GM21529 (cell line): ENCODE measurements at regions not wholly inside any gene's neighbourhood (a gene's known extent, or its start where the extent isn't known, plus 50 kb on each side); places are given as distances from the start of the nearest gene placed in this dataset.
"Not testable (repeated sequence)": the region's sequence is repeated elsewhere in the genome, so short reads cannot be mapped to it uniquely, and the experiment has no call there.

ENCODE experiments used
- ATAC-seq: cut with Tn5 transposase; IDR thresholded peaks from one replicate; pipeline ENCODE4 v1.9.1; 2021; ENCODE audit not compliant: unreplicated experiment

DNA sequence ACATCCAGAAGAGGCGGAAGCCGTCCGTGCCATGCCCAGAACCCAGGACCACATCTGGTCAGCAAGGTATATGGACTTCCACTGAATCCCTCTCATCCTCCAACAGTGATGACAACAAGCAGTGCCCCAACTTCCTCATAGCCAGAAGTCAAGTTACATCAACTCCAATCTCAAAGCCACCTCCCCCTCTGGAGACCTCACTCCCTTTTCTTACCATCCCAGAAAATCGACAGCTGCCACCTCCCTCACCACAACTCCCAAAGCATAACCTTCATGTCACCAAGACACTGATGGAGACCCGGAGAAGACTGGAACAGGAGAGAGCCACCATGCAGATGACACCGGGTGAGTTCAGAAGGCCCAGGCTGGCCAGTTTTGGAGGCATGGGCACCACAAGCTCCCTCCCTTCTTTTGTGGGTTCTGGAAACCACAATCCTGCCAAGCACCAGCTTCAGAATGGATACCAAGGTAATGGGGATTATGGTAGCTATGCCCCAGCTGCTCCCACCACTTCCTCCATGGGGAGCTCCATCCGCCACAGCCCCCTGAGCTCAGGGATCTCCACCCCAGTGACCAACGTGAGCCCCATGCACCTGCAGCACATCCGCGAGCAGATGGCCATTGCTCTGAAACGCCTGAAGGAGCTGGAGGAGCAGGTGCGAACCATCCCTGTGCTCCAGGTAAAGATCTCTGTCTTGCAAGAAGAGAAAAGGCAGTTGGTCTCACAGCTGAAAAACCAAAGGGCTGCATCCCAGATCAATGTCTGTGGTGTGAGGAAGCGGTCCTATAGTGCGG lies 130.3 kb upstream of the DMRT1 start:
- no peak for ATAC-seq

DNA sequence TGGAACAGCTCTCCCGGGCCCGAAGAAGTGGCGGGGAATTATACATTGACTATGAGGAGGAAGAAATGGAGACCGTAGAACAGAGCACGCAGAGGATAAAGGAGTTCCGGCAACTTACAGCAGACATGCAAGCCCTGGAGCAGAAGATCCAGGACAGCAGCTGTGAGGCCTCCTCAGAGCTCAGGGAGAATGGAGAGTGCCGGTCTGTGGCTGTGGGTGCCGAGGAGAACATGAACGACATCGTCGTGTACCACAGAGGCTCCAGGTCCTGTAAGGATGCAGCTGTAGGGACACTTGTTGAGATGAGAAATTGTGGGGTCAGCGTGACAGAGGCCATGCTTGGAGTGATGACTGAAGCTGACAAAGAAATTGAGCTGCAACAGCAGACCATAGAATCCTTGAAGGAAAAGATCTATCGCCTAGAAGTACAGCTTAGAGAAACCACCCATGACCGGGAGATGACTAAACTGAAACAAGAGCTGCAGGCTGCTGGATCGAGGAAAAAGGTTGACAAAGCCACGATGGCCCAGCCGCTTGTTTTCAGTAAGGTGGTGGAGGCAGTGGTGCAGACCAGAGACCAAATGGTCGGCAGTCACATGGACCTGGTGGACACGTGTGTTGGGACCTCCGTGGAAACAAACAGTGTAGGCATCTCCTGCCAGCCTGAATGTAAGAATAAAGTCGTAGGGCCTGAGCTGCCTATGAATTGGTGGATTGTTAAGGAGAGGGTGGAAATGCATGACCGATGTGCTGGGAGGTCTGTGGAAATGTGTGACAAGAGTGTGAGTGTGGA lies 129.5 kb upstream of the DMRT1 start:
- ATAC-seq, result no peak

DNA sequence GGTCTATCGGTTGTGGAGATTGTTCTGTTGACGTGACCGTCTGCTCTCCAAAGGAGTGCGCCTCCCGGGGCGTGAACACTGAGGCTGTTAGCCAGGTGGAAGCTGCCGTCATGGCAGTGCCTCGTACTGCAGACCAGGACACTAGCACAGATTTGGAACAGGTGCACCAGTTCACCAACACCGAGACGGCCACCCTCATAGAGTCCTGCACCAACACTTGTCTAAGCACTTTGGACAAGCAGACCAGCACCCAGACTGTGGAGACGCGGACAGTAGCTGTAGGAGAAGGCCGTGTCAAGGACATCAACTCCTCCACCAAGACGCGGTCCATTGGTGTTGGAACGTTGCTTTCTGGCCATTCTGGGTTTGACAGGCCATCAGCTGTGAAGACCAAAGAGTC lies 128.9 kb upstream of the DMRT1 start:
- no peak for ATAC-seq

GRCh38 chr9:713091-713490 lies 128.4 kb upstream of the DMRT1 start:
- no peak for ATAC-seq

DNA sequence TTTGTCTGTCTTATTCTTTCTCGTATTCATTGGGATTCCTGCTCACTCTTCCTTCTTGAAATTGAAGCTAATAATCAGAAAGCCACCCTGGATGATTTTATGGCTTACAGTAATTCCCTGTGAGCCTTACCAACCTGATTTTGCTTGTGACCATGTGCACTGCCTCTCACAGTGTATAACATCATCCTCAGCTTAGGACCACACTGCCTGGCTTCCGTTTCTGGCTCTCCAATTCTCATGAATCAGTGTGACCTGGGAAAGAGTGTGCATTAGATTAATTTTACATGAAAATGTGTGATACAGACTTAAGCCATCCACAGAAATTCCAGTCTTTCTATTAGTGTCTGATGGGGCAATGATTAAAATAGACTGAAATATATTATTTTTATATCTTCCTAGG lies 126.8 kb upstream of the DMRT1 start:
- no peak for ATAC-seq

- no peak for ATAC-seq
These were observed 126.2 kb upstream of the DMRT1 start for GRCh38 chr9:715300-715699.

GRCh38 chr9:715743-716400 lies 125.6 kb upstream of the DMRT1 start:
- ATAC-seq, result no peak

DNA sequence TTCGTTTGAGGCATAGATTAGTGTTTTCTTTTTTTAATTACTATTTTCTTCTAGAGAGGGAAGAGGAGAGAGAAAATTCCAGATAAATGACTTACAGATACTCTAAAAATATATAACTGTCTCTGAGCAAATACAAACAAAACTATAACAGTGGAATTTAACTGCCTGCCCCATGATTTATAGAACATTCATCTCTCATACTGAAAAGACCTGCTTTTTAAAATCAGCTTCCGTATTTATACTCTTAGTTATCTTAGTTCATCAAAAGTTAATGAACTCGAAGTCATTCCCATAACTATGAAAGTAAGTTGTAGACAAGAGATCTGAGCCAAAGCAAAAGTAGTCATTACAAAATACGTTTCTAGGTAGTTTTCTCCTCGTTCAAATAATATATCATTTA lies 123.8 kb upstream of the DMRT1 start:
- ATAC-seq, result no peak

GRCh38 chr9:720239-720881 lies 121.1 kb upstream of the DMRT1 start:
- ATAC-seq, result no peak

- no peak for ATAC-seq
These were observed 119.0 kb upstream of the DMRT1 start for GRCh38 chr9:722388-722980.

DNA sequence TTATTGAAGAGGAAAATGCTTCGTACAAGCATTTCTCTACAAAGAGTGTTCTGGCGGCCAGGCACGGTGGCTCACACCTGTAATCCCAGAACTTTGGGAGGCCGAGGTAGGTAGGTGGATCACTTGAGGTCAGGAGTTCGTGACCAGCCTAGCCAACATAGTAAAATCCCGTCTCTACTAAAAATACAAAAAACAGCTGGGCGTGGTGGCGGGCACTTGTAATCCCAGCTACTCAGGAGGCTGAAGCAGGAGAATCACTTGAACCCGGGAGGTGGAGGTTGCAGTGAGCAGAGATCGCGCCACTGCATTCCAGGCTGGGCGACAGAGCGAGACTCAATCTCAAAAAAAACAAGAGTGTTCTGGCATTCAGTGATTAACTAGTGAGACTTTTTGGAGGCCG lies 117.0 kb upstream of the DMRT1 start:
- ATAC-seq, result not testable (repeated sequence)

DNA sequence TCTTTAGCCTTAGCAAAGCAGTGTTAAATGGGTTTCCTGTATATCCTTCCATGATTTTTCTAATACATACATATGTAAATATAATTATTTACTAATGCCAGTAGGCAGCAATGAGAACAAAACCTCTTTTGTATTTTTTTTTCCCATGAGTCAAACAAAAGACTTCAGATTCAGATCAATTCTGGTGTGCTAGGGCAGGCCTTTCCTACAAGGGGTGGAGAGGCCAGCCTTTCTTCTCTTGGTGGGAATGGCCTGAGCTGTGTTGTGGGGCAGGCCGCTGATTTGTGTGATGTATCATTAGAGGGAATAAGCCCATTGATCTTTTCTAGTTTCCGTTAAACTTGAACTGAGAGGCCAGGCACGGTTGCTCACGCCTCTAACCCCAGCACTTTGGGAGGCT lies 115.5 kb upstream of the DMRT1 start:
- ATAC-seq, result no peak

DNA sequence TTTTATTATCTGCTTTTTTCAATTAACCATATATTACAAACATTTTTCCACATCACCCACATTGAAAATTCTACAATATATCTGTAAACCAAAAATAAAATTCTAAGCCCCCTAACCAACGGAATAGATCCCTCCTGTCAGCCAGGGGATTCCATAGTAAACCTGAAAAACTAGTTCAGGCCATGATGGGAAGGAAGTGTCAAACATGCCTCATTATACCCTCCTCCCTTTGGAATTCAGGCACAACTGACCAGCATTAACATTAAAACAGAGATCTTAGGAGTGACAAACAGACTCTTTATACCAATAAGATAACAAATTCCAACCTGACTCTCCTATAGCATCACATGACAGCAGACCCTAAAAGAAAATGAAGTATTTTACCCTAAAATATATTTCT lies 113.7 kb upstream of the DMRT1 start:
- no peak for ATAC-seq

DNA sequence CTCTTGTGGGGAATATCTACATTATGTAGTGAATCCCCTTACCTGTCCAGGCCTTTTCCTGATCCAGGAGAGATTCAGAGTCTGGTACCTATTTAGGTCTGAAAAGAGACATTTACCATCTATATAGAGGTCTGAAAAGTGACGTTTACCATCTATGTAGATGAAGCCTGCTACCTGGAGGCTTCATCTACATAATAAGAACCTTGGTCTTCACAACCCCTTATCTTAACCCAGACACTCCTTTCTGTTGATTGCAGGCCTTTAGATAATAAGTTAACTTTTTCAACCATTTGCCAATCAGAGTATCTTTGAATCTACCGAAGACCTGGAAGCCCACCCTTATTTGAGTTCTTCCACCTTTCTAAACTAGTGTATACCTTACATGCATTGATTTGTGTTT lies 113.0 kb upstream of the DMRT1 start:
- ATAC-seq, result no peak

GRCh38 chr9:731474-731873 lies 110.0 kb upstream of the DMRT1 start:
- no peak for ATAC-seq

DNA sequence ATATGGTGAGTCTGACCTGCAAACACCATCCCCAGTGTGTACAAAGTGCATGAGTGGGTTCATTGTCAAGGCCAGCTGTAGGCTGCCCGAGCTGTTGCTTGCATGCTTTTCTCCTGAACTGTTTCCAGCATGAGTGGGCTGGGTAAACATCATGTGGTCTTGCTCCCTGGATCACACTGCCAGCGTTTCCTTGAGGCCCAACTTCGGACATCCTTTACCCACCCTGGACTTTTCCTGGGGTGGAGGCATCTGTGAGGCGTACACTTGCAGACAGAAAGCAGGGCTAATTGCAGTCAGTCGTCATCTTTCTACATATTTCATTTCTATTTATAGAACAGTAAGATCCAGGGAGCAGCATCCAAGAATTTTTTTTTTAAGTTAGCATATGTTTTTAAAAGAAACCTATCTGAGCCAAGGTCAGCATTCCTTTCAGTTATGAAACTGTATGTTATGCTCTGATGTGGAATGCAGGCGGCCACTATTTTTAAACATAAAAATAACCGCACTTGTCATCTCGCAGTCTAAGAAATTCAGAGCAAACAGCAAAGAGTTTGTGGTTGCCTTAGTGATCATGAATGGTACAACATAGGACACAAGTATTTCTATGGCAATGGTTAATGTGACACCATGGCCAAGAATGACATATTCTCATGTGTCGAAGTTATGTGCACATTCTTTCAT lies 106.5 kb upstream of the DMRT1 start:
- no peak for ATAC-seq

GRCh38 chr9:737400-738120 lies 103.9 kb upstream of the DMRT1 start:
- no peak for ATAC-seq

DNA sequence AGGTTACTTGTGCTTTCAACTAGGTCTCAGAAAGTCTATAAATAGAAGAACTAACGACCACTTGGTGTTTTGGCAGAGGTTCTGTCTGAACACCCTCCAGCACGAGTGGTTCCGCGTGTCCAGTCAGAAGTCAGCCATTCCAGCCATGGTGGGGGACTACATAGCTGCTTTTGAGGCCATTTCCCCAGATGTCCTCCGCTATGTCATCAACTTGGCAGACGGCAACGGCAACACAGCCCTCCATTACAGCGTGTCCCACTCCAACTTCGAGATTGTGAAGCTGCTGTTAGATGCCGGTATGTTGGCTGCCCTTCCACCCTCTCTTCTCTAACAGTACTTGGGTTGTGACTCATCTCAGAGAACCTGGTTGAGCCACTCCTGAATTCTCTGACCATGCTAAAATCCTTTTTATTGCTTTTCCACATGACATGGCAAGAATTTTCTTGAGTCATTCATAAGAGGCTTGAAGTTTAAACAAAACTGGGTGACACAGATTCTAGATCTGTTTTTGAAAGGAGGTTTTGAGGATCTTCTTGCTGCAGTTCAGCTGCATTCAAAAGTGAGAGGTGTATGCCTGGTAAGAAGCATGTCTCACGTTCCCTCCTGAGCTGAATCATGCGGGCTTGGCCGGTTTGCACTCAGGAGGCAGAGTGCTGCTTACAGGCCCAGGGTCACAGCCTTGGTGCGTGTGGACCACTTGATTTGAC lies 103.1 kb upstream of the DMRT1 start:
- no peak for ATAC-seq

GRCh38 chr9:739362-739761 lies 102.1 kb upstream of the DMRT1 start:
- no peak for ATAC-seq
